ENCODE measurements at regions not wholly inside any gene's neighbourhood (a gene's known extent, or its start where the extent isn't known, plus 50 kb on each side); places are given as distances from the start of the nearest gene placed in this dataset.

GRCh38 chr2:222039821-222040220 lies 259.0 kb downstream of the PAX3 start:
- H2AFZ ChIP-seq (ENCODE audit: insufficient read depth, low read depth, low read length, poor library complexity, severe bottlenecking), result no peak overlapping the region
- Mint-ChIP-seq H3K36me3 (no peaks in the 10 kb centered on the region), H3K4me1 (no peaks in the 10 kb centered on the region), H3K4me3 (no peak overlapping the region), H3K9me3 (no peaks in the 10 kb centered on the region), H3K27ac (no peak overlapping the region), H3K27me3 (ENCODE audit: low read depth in 3 of 3) (peaks cover 1 to 4% (median 2%) of the 10 kb centered on the region in 3 donors)
- no peak for TF ChIP-seq CTCF (IDR thresholded peaks at IDR 0.05)
- H3K27ac ChIP-seq (ENCODE audit: low read depth in 1 of 2, low read length in 2 of 2), result no peak overlapping the region
- no peaks in the 10 kb centered on the region for H3K27me3 ChIP-seq (ENCODE audit: control insufficient read depth in 2 of 2, insufficient read depth in 2 of 2, low read length in 2 of 2)
- WGBS (ENCODE audit: insufficient coverage), result 89% methylated on average over 1 of the region's 3 CpGs
- no peaks in the 10 kb centered on the region for H3K9me3 ChIP-seq (replicated peaks in 1 of 2; ENCODE audit: control insufficient read depth in 1 of 2, insufficient read depth in 1 of 2, low read length in 2 of 2)
- no peak overlapping the region for H3K4me2 ChIP-seq (replicated peaks; ENCODE audit: extremely low read depth, low read length, poor library complexity, severe bottlenecking)
- H3K36me3 ChIP-seq (replicated peaks in 1 of 2; ENCODE audit: control insufficient read depth in 1 of 2, insufficient read depth in 2 of 2, low read length in 2 of 2), result no peaks in the 10 kb centered on the region
- DNase-seq, result no peak
- no peak overlapping the region for H3K4me3 ChIP-seq (replicated peaks in 1 of 3; ENCODE audit: low read depth in 2 of 3, low read length in 3 of 3)
- H3K9ac ChIP-seq (ENCODE audit: insufficient read depth, low read length, poor library complexity, severe bottlenecking), result no peak overlapping the region
- H3K79me2 ChIP-seq (ENCODE audit: insufficient read depth, low read length), result no peaks in the 10 kb centered on the region
- intact Hi-C loops (cut with micrococcal nuclease), result no loop called here
- no peaks in the 10 kb centered on the region for H4K20me1 ChIP-seq (ENCODE audit: insufficient read depth, low read length)
- no peaks in the 10 kb centered on the region for H3K4me1 ChIP-seq (ENCODE audit: control insufficient read depth in 1 of 2, insufficient read depth in 2 of 2, low read length in 2 of 2)

- Histone ChIP-seq H2AFZ (ENCODE audit: insufficient read depth, low read depth, low read length, poor library complexity, severe bottlenecking) (no peak overlapping the region), H3K4me1 (ENCODE audit: control insufficient read depth in 1 of 2, insufficient read depth in 2 of 2, low read length in 2 of 2) (no peaks in the 10 kb centered on the region), H3K9me3 (replicated peaks in 1 of 2; ENCODE audit: control insufficient read depth in 1 of 2, insufficient read depth in 1 of 2, low read length in 2 of 2) (no peaks in the 10 kb centered on the region), H3K27ac (ENCODE audit: low read depth in 1 of 2, low read length in 2 of 2) (no peak overlapping the region), H3K4me3 (replicated peaks in 1 of 3; ENCODE audit: low read depth in 2 of 3, low read length in 3 of 3) (no peak overlapping the region), H3K36me3 (replicated peaks in 1 of 2; ENCODE audit: control insufficient read depth in 1 of 2, insufficient read depth in 2 of 2, low read length in 2 of 2) (no peaks in the 10 kb centered on the region), H4K20me1 (ENCODE audit: insufficient read depth, low read length) (no peaks in the 10 kb centered on the region), H3K9ac (ENCODE audit: insufficient read depth, low read length, poor library complexity, severe bottlenecking) (no peak overlapping the region), H3K27me3 (ENCODE audit: control insufficient read depth in 2 of 2, insufficient read depth in 2 of 2, low read length in 2 of 2) (no peaks in the 10 kb centered on the region), H3K4me2 (replicated peaks; ENCODE audit: extremely low read depth, low read length, poor library complexity, severe bottlenecking) (no peak overlapping the region), H3K79me2 (ENCODE audit: insufficient read depth, low read length) (no peaks in the 10 kb centered on the region)
- Mint-ChIP-seq H3K4me1 (no peaks in the 10 kb centered on the region), H3K36me3 (no peaks in the 10 kb centered on the region), H3K27ac (no peak overlapping the region), H3K9me3 (no peaks in the 10 kb centered on the region), H3K27me3 (ENCODE audit: low read depth in 3 of 3) (peaks cover 1 to 4% (median 2%) of the 10 kb centered on the region in 3 donors), H3K4me3 (no peak overlapping the region)
- DNase-seq, result no peak
- WGBS (ENCODE audit: insufficient coverage), result no CpG with 5 or more reads among the region's 4 CpGs
- TF ChIP-seq CTCF (IDR thresholded peaks at IDR 0.05), result no peak
- intact Hi-C loops (cut with micrococcal nuclease), result no loop called here
Observed at GRCh38 chr2:222038067-222038802, 260.6 kb downstream of the PAX3 start.

All from CD14-positive monocyte (primary cell).